GM21529 (cell line): ENCODE measurements at regions not wholly inside any gene's neighbourhood (a gene's known extent, or its start where the extent isn't known, plus 50 kb on each side); places are given as distances from the start of the nearest gene placed in this dataset.
"Not testable (repeated sequence)": the region's sequence is repeated elsewhere in the genome, so short reads cannot be mapped to it uniquely, and the experiment has no call there.

Source experiments
- ATAC-seq: cut with Tn5 transposase; IDR thresholded peaks from one replicate; pipeline ENCODE4 v1.9.1; 2021; ENCODE audit not compliant: unreplicated experiment

- ATAC-seq: no peak
Observed at GRCh38 chr5:131107128-131107527, 57.9 kb downstream of the HINT1 start.

GRCh38 chr5:131104169-131104808 is 60.8 kb downstream of the HINT1 start:
- no peak for ATAC-seq

- no peak for ATAC-seq
Observed at GRCh38 chr5:131096774-131097710, 68.0 kb downstream of the HINT1 start.

- not testable (repeated sequence) for ATAC-seq
Observed at GRCh38 chr5:131095561-131095960, 69.5 kb downstream of the HINT1 start.

GRCh38 chr5:131084436-131084835 is 80.6 kb downstream of the HINT1 start:
- no peak for ATAC-seq

GRCh38 chr5:131081913-131082488 is 83.1 kb downstream of the HINT1 start:
- no peak for ATAC-seq

- ATAC-seq: no peak
Observed at GRCh38 chr5:131081374-131081773, 83.7 kb downstream of the HINT1 start.

GRCh38 chr5:131079232-131079631 is 85.8 kb downstream of the HINT1 start:
- ATAC-seq: no peak

GRCh38 chr5:131068893-131069643 is 96.0 kb downstream of the HINT1 start:
- ATAC-seq: peak; percentile 94

- no peak for ATAC-seq
Observed at GRCh38 chr5:131068076-131068475, 97.0 kb downstream of the HINT1 start.

GRCh38 chr5:131067636-131068035 is 97.4 kb downstream of the HINT1 start:
- no peak for ATAC-seq

GRCh38 chr5:131064669-131065371 is 100.2 kb downstream of the HINT1 start:
- ATAC-seq: no peak

- no peak for ATAC-seq
Observed at GRCh38 chr5:131042021-131042789, 122.9 kb downstream of the HINT1 start.

- ATAC-seq: no peak
Observed at GRCh38 chr5:131023498-131023865, 141.6 kb downstream of the HINT1 start.

GRCh38 chr5:131022811-131023497 is 142.1 kb downstream of the HINT1 start:
- ATAC-seq: no peak

GRCh38 chr5:131021646-131022045 is 143.4 kb downstream of the HINT1 start:
- no peak for ATAC-seq

GRCh38 chr5:131019601-131020315 is 145.3 kb downstream of the HINT1 start:
- ATAC-seq: no peak

GRCh38 chr5:131019111-131019510 is 145.9 kb downstream of the HINT1 start:
- ATAC-seq: no peak

- ATAC-seq: no peak
Observed at GRCh38 chr5:131008329-131008728, 156.7 kb downstream of the HINT1 start.
